C4-2B (cell line): ENCODE measurements at regions not wholly inside any gene's neighbourhood (a gene's known extent, or its start where the extent isn't known, plus 50 kb on each side); places are given as distances from the start of the nearest gene placed in this dataset.

ENCODE experiments used
- H3K27ac ChIP-seq: fragments of 450-650 bp; 2 replicates; pipeline ENCODE4 v1.5.1; 2017
- CTCF ChIP-seq: fragments of 450-650 bp; conservative IDR thresholded peaks from 2 replicates; pipeline ENCODE4 v1.5.1; 2017; ENCODE audit warnings: mild to moderate bottlenecking
- ZFX ChIP-seq: fragments of 450-650 bp; IDR thresholded peaks from 2 replicates; pipeline ENCODE4 v1.6.1; 2017

GRCh38 chr1:5478156-5478695, 514.0 kb downstream of the NPHP4 start:
- TF ChIP-seq CTCF: no peak
- no peak for TF ChIP-seq ZFX
- H3K27ac ChIP-seq: no peak overlapping the region

- no peak for TF ChIP-seq CTCF
- no peak for TF ChIP-seq ZFX
- no peak overlapping the region for H3K27ac ChIP-seq
These were observed 514.5 kb downstream of the NPHP4 start for GRCh38 chr1:5477716-5478115.

GRCh38 chr1:5475572-5475971, 516.7 kb downstream of the NPHP4 start:
- TF ChIP-seq ZFX (no peak), CTCF (no peak)
- H3K27ac ChIP-seq: no peak overlapping the region

GRCh38 chr1:5473268-5473667, 519.0 kb downstream of the NPHP4 start:
- no peak for TF ChIP-seq ZFX
- no peak for TF ChIP-seq CTCF
- no peak overlapping the region for H3K27ac ChIP-seq

GRCh38 chr1:5466487-5466886, 525.7 kb downstream of the NPHP4 start:
- no peak for TF ChIP-seq CTCF
- TF ChIP-seq ZFX: no peak
- H3K27ac ChIP-seq: no peak overlapping the region

- no peak overlapping the region for H3K27ac ChIP-seq
- TF ChIP-seq CTCF (no peak), ZFX (no peak)
These were observed 526.9 kb downstream of the NPHP4 start for GRCh38 chr1:5465281-5465711.

- H3K27ac ChIP-seq: no peak overlapping the region
- TF ChIP-seq ZFX (no peak), CTCF (no peak)
These were observed 527.9 kb downstream of the NPHP4 start for GRCh38 chr1:5464366-5464765.
